HCT116 (cell line): ENCODE measurements at regions not wholly inside any gene's neighbourhood (a gene's known extent, or its start where the extent isn't known, plus 50 kb on each side); places are given as distances from the start of the nearest gene placed in this dataset.

Experiments
- ATAC-seq: fragments of 200-7000 bp; cut with Tn5 transposase; 2 replicates; pipeline ENCODE4 v1.9.1; 2020; ENCODE audit warnings: mild to moderate bottlenecking, moderate library complexity
- BruUV-seq: library from RNA; stranded (reverse); fragments of 400-500 nt; replicated peaks from 2 replicates; lab custom pipeline; 2021; lab: Mats Ljungman, UMichigan
- CTCF ChIA-PET: fragments of 300-600 bp; sonication (Branson Sonifier 250); formaldehyde crosslinking; loops from one replicate; lab custom pipeline; 2021; ENCODE audit warnings: antibody characterized with exemption; lab: Charles Lee
- POLR2A ChIA-PET: fragments of 300-600, 350-600 bp; sonication (Branson Sonifier 250); formaldehyde crosslinking; loops from one replicate; lab custom pipeline; 2021; ENCODE audit warnings: antibody characterized with exemption; lab: Charles Lee
- RAD21 ChIA-PET, 2 experiments: fragments of 300-600 bp; sonication (Branson Sonifier 250); formaldehyde crosslinking; loops; one replicate each; lab custom pipeline; 2023; ENCODE audit warnings: low total read pairs in 2 of 2; ENCODE audit not compliant: uncharacterized antibody in 2 of 2, unreplicated experiment in 2 of 2, low non-redundant PET in 1 of 2; lab: Charles Lee
- DNase-seq: peaks from one replicate; pipeline ENCODE4 v3.0.0-alpha.2; 2010; ENCODE audit warnings: low read depth, low spot score
- H2AFZ ChIP-seq: fragments of 200-600 bp; shearing (Covaris generic), sonication (generic); 2 replicates; pipeline ENCODE4 v1.6.1; 2017; ENCODE audit warnings: low read depth, mixed run types, mixed read lengths, antibody characterized with exemption, low read length; ENCODE audit not compliant: poor library complexity, severe bottlenecking
- H3K27ac ChIP-seq: 2 replicates; pipeline ENCODE4 v1.5.1; 2012; ENCODE audit warnings: low read depth, low read length
- H3K27me3 ChIP-seq: fragments of 200-600 bp; sonication (generic); 2 replicates; pipeline ENCODE4 v1.6.1; 2016; ENCODE audit warnings: mixed run types, low read length, mixed read lengths; ENCODE audit not compliant: insufficient read depth
- H3K36me3 ChIP-seq, 2 experiments: fragments of 200-500 bp in 1 of 2; fragments of 200-600 bp in 1 of 2; sonication (Bioruptor generic) in 1 of 2; sonication (generic) in 1 of 2; 2 replicates each; pipeline versions ENCODE4 v1.5.1 to v1.6.1; 2014 to 2016; ENCODE audit warnings: low read length in 2 of 2, inconsistent platforms in 1 of 2, mixed read lengths in 1 of 2, mixed run types in 1 of 2; ENCODE audit not compliant: insufficient read depth in 2 of 2, control insufficient read depth in 1 of 2
- H3K4me1 ChIP-seq, 2 experiments: fragments of 200-600 bp in 1 of 2; sonication (generic) in 1 of 2; 2 replicates each; pipeline versions ENCODE4 v1.5.1 to v1.6.1; 2012 to 2017; ENCODE audit warnings: low read length in 2 of 2, inconsistent platforms in 1 of 2, mild to moderate bottlenecking in 1 of 2, mixed read lengths in 1 of 2, mixed run types in 1 of 2, moderate library complexity in 1 of 2; ENCODE audit not compliant: insufficient read depth in 2 of 2, control insufficient read depth in 1 of 2
- H3K4me2 ChIP-seq: fragments of 200-600 bp; sonication (generic); 2 replicates; pipeline ENCODE4 v1.6.1; 2017; ENCODE audit warnings: mixed run types, low read length, mixed read lengths
- H3K4me3 ChIP-seq, 2 experiments: fragments of 200-600 bp in 1 of 2; sonication (generic) in 1 of 2; replicated peaks in 1 of 2; 2 replicates each; pipeline ENCODE4 v1.5.1; 2011 to 2016; ENCODE audit warnings: low read length in 2 of 2, control low read depth in 1 of 2, low read depth in 1 of 2, mild to moderate bottlenecking in 1 of 2, mixed read lengths in 1 of 2, mixed run types in 1 of 2
- H3K79me2 ChIP-seq: fragments of 200-600 bp; sonication (generic); 2 replicates; pipeline ENCODE4 v1.6.1; 2017; ENCODE audit warnings: mild to moderate bottlenecking, mixed run types, low read length, moderate library complexity, mixed read lengths; ENCODE audit not compliant: insufficient read depth
- H3K9ac ChIP-seq: fragments of 200-600 bp; sonication (generic); 2 replicates; pipeline ENCODE4 v1.6.1; 2016; ENCODE audit warnings: low read length, mixed read lengths
- H3K9me2 ChIP-seq: fragments of 200-600 bp; sonication (generic), shearing (Covaris generic); 2 replicates; pipeline ENCODE4 v1.6.1; 2017; ENCODE audit warnings: mixed run types, mild to moderate bottlenecking, moderate library complexity; ENCODE audit not compliant: insufficient read depth
- H3K9me3 ChIP-seq, 2 experiments: fragments of 200-500 bp in 1 of 2; fragments of 200-600 bp in 1 of 2; sonication (Bioruptor generic) in 1 of 2; sonication (generic) in 1 of 2; 2 replicates each; pipeline ENCODE4 v1.6.1; 2014 to 2017; ENCODE audit warnings: low read length in 2 of 2, mixed read lengths in 2 of 2, inconsistent platforms in 1 of 2, low read depth in 1 of 2, mild to moderate bottlenecking in 1 of 2, mixed run types in 1 of 2, moderate library complexity in 1 of 2; ENCODE audit not compliant: control insufficient read depth in 1 of 2, insufficient read depth in 1 of 2
- H4K20me1 ChIP-seq: fragments of 200-600 bp; sonication (generic), shearing (Covaris generic); 2 replicates; pipeline ENCODE4 v1.6.1; 2017; ENCODE audit warnings: mixed run types, mild to moderate bottlenecking, moderate library complexity; ENCODE audit not compliant: insufficient read depth
- CBX3 ChIP-seq: IDR thresholded peaks from 2 replicates; pipeline ENCODE4 v1.6.1; 2012; ENCODE audit warnings: low read depth
- CEBPB ChIP-seq: IDR thresholded peaks from 2 replicates; pipeline ENCODE4 v1.6.1; 2012; ENCODE audit warnings: low read depth
- ELF1 ChIP-seq: IDR thresholded peaks from 2 replicates; pipeline ENCODE4 v1.6.1; 2012; ENCODE audit warnings: low read depth, borderline replicate concordance
- EZH2 ChIP-seq: fragments of 200-600 bp; sonication (generic); IDR thresholded peaks from 2 replicates; pipeline ENCODE4 v1.6.1; 2017; ENCODE audit warnings: antibody characterized with exemption, mixed run types
- EZH2phosphoT487 ChIP-seq: fragments of 200-600 bp; IDR thresholded peaks from 2 replicates; pipeline ENCODE4 v1.6.1; 2018; ENCODE audit warnings: antibody characterized with exemption, borderline replicate concordance
- FOSL1 ChIP-seq: IDR thresholded peaks from 2 replicates; pipeline ENCODE4 v1.6.1; 2012; ENCODE audit warnings: low read depth
- POLR2A ChIP-seq: IDR thresholded peaks from 2 replicates; pipeline ENCODE4 v1.7.0; 2011; ENCODE audit warnings: borderline replicate concordance; ENCODE audit not compliant: insufficient read depth, insufficient read length; ENCODE audit errors: extremely low read depth
- POLR2AphosphoS5 ChIP-seq: IDR thresholded peaks from 2 replicates; pipeline ENCODE4 v1.6.1; 2011; ENCODE audit warnings: mild to moderate bottlenecking, low read depth, low read length, moderate library complexity
- RAD21 ChIP-seq: IDR thresholded peaks from 2 replicates; pipeline ENCODE4 v1.6.1; 2012; ENCODE audit warnings: low read depth, mild to moderate bottlenecking
- SP1 ChIP-seq: IDR thresholded peaks from 2 replicates; pipeline ENCODE4 v1.6.1; 2012; ENCODE audit warnings: low read depth
- SRF ChIP-seq: IDR thresholded peaks from 2 replicates; pipeline ENCODE4 v1.6.1; 2012; ENCODE audit warnings: low read depth
- TCF7L2 ChIP-seq: IDR thresholded peaks from 2 replicates; pipeline ENCODE4 v1.7.0; 2011; ENCODE audit warnings: borderline replicate concordance, inconsistent platforms; ENCODE audit not compliant: insufficient read depth, insufficient read length; ENCODE audit errors: extremely low read depth
- YY1 ChIP-seq: IDR thresholded peaks from 2 replicates; pipeline ENCODE4 v1.6.1; 2011; ENCODE audit warnings: low read length, low read depth, moderate library complexity, mild to moderate bottlenecking; ENCODE audit not compliant: insufficient replicate concordance; ENCODE audit errors: extremely low read depth
- ZFX ChIP-seq: fragments of 450-650 bp; IDR thresholded peaks from 2 replicates; pipeline ENCODE4 v1.6.1; 2017
- ZNF274 ChIP-seq: fragments of 200-500 bp; sonication (Bioruptor generic); IDR thresholded peaks from 2 replicates; pipeline ENCODE4 v1.6.1; 2014; ENCODE audit warnings: mild to moderate bottlenecking, low read depth, low read length, inconsistent platforms
- intact Hi-C: fragments of 100-400 bp; cut with micrococcal nuclease; formaldehyde crosslinking; loops from 2 replicates; pipeline ENCODE4 v1.10.0; 2022
- TF ChIP-seq, protein P1 (sequence below): IDR thresholded peaks from 2 replicates; pipeline ENCODE4 v1.6.1; 2012
- TF ChIP-seq, protein P2 (sequence below): IDR thresholded peaks from 2 replicates; pipeline ENCODE4 v1.6.1; 2012
- TF ChIP-seq, protein P3 (sequence below): IDR thresholded peaks from 2 replicates; pipeline ENCODE4 v1.6.1; 2011; ENCODE audit warnings: mild to moderate bottlenecking, low read length, moderate library complexity; ENCODE audit not compliant: insufficient replicate concordance; ENCODE audit errors: extremely low read depth
- TF ChIP-seq, protein P4 (sequence below), 3 experiments: fragments of 200-600 bp in 1 of 3; sonication (generic) in 1 of 3; IDR thresholded peaks in 2 of 3; conservative IDR thresholded peaks in 1 of 3; 2 replicates each; pipeline ENCODE4 v1.5.1; 2012 to 2017; ENCODE audit warnings: low read depth in 2 of 3, low read length in 2 of 3, antibody characterized with exemption in 1 of 3, borderline replicate concordance in 1 of 3, control low read depth in 1 of 3, mild to moderate bottlenecking in 1 of 3, mixed read lengths in 1 of 3, mixed run types in 1 of 3, moderate library complexity in 1 of 3; ENCODE audit not compliant: insufficient read depth in 1 of 3

DNA sequence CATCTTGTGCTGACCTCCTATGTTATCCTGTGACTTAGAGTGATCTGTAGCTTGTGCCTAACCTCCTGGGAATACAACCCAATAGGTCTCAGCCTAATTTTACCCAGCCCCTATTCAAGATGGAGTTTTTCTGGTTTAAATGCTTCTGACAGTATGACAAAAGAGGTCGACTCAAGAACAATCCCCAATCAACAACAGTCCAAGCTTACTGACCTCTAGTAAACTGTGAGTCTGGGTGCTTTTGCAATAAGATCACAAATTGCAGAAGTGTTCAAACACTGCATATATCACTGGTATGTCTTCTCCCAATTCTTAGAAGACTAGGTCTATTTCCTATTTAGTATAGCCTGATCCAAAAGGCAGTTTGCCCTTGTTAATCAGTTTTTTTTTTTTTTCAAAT is 323.5 kb upstream of the PTGER4 start:
- H3K36me3 ChIP-seq = no peaks in the 10 kb centered on the region
- no peak overlapping the region for H3K9ac ChIP-seq
- no peak overlapping the region for H3K4me2 ChIP-seq
- intact Hi-C loops = no loop called here
- no peaks in the 10 kb centered on the region for H3K4me1 ChIP-seq
- ChIA-PET RAD21 (no interaction called here), POLR2A (no interaction called here)
- ATAC-seq = no peak
- no peak overlapping the region for H3K27ac ChIP-seq
- no peaks in the 10 kb centered on the region for H3K79me2 ChIP-seq
- TF ChIP-seq EZH2phosphoT487 (no peak), CBX3 (no peak), POLR2A (no peak), EZH2 (no peak), SRF (no peak), TCF7L2 (no peak), FOSL1 (no peak), YY1 (no peak), ELF1 (no peak), POLR2AphosphoS5 (no peak), ZNF274 (no peak), CEBPB (no peak), SP1 (no peak), ZFX (no peak), RAD21 (no peak)
- TF ChIP-seq, protein P1, sequence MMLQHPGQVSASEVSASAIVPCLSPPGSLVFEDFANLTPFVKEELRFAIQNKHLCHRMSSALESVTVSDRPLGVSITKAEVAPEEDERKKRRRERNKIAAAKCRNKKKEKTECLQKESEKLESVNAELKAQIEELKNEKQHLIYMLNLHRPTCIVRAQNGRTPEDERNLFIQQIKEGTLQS = no peak
- TF ChIP-seq, protein P2, sequence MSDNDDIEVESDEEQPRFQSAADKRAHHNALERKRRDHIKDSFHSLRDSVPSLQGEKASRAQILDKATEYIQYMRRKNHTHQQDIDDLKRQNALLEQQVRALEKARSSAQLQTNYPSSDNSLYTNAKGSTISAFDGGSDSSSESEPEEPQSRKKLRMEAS = no peak
- TF ChIP-seq, protein P3, sequence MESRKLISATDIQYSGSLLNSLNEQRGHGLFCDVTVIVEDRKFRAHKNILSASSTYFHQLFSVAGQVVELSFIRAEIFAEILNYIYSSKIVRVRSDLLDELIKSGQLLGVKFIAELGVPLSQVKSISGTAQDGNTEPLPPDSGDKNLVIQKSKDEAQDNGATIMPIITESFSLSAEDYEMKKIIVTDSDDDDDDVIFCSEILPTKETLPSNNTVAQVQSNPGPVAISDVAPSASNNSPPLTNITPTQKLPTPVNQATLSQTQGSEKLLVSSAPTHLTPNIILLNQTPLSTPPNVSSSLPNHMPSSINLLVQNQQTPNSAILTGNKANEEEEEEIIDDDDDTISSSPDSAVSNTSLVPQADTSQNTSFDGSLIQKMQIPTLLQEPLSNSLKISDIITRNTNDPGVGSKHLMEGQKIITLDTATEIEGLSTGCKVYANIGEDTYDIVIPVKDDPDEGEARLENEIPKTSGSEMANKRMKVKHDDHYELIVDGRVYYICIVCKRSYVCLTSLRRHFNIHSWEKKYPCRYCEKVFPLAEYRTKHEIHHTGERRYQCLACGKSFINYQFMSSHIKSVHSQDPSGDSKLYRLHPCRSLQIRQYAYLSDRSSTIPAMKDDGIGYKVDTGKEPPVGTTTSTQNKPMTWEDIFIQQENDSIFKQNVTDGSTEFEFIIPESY = no peak
- TF ChIP-seq, protein P4, sequence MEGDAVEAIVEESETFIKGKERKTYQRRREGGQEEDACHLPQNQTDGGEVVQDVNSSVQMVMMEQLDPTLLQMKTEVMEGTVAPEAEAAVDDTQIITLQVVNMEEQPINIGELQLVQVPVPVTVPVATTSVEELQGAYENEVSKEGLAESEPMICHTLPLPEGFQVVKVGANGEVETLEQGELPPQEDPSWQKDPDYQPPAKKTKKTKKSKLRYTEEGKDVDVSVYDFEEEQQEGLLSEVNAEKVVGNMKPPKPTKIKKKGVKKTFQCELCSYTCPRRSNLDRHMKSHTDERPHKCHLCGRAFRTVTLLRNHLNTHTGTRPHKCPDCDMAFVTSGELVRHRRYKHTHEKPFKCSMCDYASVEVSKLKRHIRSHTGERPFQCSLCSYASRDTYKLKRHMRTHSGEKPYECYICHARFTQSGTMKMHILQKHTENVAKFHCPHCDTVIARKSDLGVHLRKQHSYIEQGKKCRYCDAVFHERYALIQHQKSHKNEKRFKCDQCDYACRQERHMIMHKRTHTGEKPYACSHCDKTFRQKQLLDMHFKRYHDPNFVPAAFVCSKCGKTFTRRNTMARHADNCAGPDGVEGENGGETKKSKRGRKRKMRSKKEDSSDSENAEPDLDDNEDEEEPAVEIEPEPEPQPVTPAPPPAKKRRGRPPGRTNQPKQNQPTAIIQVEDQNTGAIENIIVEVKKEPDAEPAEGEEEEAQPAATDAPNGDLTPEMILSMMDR (IDR thresholded peaks at IDR 0.05 in 2 of 3, conservative IDR thresholded peaks at IDR 0.05 in 1 of 3; ENCODE audit: borderline replicate concordance in 1 of 3, insufficient read depth in 1 of 3, low read depth in 2 of 3, low read length in 2 of 3) = no peak
- TF ChIP-seq, all 23 proteins: peak for 0
- no peak overlapping the region for H3K4me3 ChIP-seq
- no peak for DNase-seq
- H2AFZ ChIP-seq = no peak overlapping the region
- CTCF ChIA-PET = no interaction called here
- no peaks in the 10 kb centered on the region for H3K27me3 ChIP-seq
- no peaks in the 10 kb centered on the region for H3K9me3 ChIP-seq
- no peaks in the 10 kb centered on the region for H3K9me2 ChIP-seq
- no peaks in the 10 kb centered on the region for H4K20me1 ChIP-seq
- no TSS peak for BruUV-seq
